NCI-H2227 treated with DMSO at 0.1 percent for 48 hours (cell line): ENCODE measurements at regions not wholly inside any gene's neighbourhood (a gene's known extent, or its start where the extent isn't known, plus 50 kb on each side); places are given as distances from the start of the nearest gene placed in this dataset.

ENCODE experiments used
- DNase-seq: peaks from one replicate; lab custom pipeline; 2025; lab: John Stamatoyannopoulos, UW

GRCh38 chr2:172230889-172231401 lies 128.2 kb upstream of the DLX2 start:
- DNase-seq = no peak

- DNase-seq = no peak
Observed at GRCh38 chr2:172231508-172231907, 128.8 kb upstream of the DLX2 start.

- no peak for DNase-seq
Observed at GRCh38 chr2:172232708-172233396, 130.2 kb upstream of the DLX2 start.

- DNase-seq = peak; percentile 54
Observed at GRCh38 chr2:172233987-172234715, 131.5 kb upstream of the DLX2 start.

- peak; percentile 88 for DNase-seq
Observed at GRCh38 chr2:172234716-172235691, 132.3 kb upstream of the DLX2 start.

GRCh38 chr2:172239944-172240590 lies 137.4 kb upstream of the DLX2 start:
- DNase-seq = no peak

- DNase-seq = no peak
Observed at GRCh38 chr2:172241222-172241621, 138.5 kb upstream of the DLX2 start.

GRCh38 chr2:172242471-172242870 lies 139.8 kb upstream of the DLX2 start:
- no peak for DNase-seq

GRCh38 chr2:172242961-172243360 lies 140.3 kb upstream of the DLX2 start:
- peak; percentile 21 for DNase-seq

- no peak for DNase-seq
Observed at GRCh38 chr2:172244419-172245130, 141.9 kb upstream of the DLX2 start.

GRCh38 chr2:172246649-172247048 lies 143.9 kb upstream of the DLX2 start:
- no peak for DNase-seq

GRCh38 chr2:172247203-172247602 lies 144.5 kb upstream of the DLX2 start:
- DNase-seq = no peak

GRCh38 chr2:172248381-172248780 lies 145.7 kb upstream of the DLX2 start:
- no peak for DNase-seq

GRCh38 chr2:172248785-172249187 lies 146.1 kb upstream of the DLX2 start:
- no peak for DNase-seq

- DNase-seq = no peak
Observed at GRCh38 chr2:172249334-172249733, 146.6 kb upstream of the DLX2 start.

- DNase-seq = no peak
Observed at GRCh38 chr2:172249986-172250385, 147.3 kb upstream of the DLX2 start.

GRCh38 chr2:172251231-172251630 lies 148.5 kb upstream of the DLX2 start:
- no peak for DNase-seq

- no peak for DNase-seq
Observed at GRCh38 chr2:172252154-172252553, 149.5 kb upstream of the DLX2 start.

- DNase-seq = no peak
Observed at GRCh38 chr2:172253190-172254052, 150.7 kb upstream of the DLX2 start.

GRCh38 chr2:172256886-172257285 lies 154.2 kb upstream of the DLX2 start:
- DNase-seq = no peak
